Transverse colon (tissue), 4 donors: ENCODE measurements at regions not wholly inside any gene's neighbourhood (a gene's known extent, or its start where the extent isn't known, plus 50 kb on each side); places are given as distances from the start of the nearest gene placed in this dataset.
A peak's percentile ranks its signal among the peaks of the same experiment; 100 is the strongest.

Experiments
- DNase-seq: peaks from one replicate; pipeline ENCODE4 v3.0.0-alpha.2; 2019
- H3K27ac ChIP-seq, 4 donors: fragments of 200-600 bp; sonication (generic); 2 replicates each; pipeline ENCODE4 v1.5.1; 2016 to 2018; ENCODE audit warnings: inconsistent platforms in 4 of 4
- H3K27me3 ChIP-seq: fragments of 200-600 bp; sonication (generic); 2 replicates; pipeline ENCODE4 v1.5.1; 2017; ENCODE audit warnings: inconsistent platforms
- H3K36me3 ChIP-seq, 4 donors: fragments of 200-600 bp; sonication (generic); 2 replicates each; pipeline ENCODE4 v1.5.1; 2017 to 2019; ENCODE audit warnings: inconsistent platforms in 4 of 4
- H3K4me1 ChIP-seq, 4 donors: fragments of 200-600 bp; sonication (generic); 2 replicates each; pipeline ENCODE4 v1.5.1; 2017 to 2020; ENCODE audit warnings: inconsistent platforms in 4 of 4
- H3K4me3 ChIP-seq, 4 donors: fragments of 200-600 bp; sonication (generic); 1 replicate in 1 of 4; 2 replicates in 3 of 4; pipeline versions ENCODE4 v1.5.1 to v1.6.1; 2017 to 2019; ENCODE audit warnings: inconsistent platforms in 4 of 4
- H3K9me3 ChIP-seq, 2 donors: fragments of 200-600 bp; sonication (generic); 2 replicates each; pipeline ENCODE4 v1.5.1; 2017 to 2019; ENCODE audit warnings: inconsistent platforms in 2 of 2
- EP300 ChIP-seq: sonication (generic); formaldehyde crosslinking; IDR thresholded peaks from one replicate; pipeline ENCODE4 v1.6.1; 2017; ENCODE audit warnings: antibody characterized with exemption, low read depth
- POLR2A ChIP-seq: fragments of 450-650 bp; IDR thresholded peaks from one replicate; pipeline ENCODE4 v1.6.1; 2016; ENCODE audit warnings: antibody characterized with exemption, mild to moderate bottlenecking, moderate library complexity
- POLR2AphosphoS5 ChIP-seq, 3 donors: sonication (generic); formaldehyde crosslinking; IDR thresholded peaks; one replicate each; pipeline ENCODE4 v1.6.1; 2016; ENCODE audit warnings: antibody characterized with exemption in 3 of 3
- whole genome bisulfite sequencing, 2 donors: methylation state at CpG; one replicate each; pipeline ENCODE4 v1.1.5; 2018; ENCODE audit warnings: low coverage in 1 of 2; 5-methylcytosine and 5-hydroxymethylcytosine counted together
- in situ Hi-C, 4 donors: fragments of 200-750 bp; cut with MboI; loops; one replicate each; pipeline versions ENCODE4 v1.15.0 to v1.15.1; 2017; ENCODE audit warnings: low sequenced_read_pairs in 3 of 4, low pct_ligation_motif_present in 1 of 4, low pct_unique_long_range_greater_than_20kb in 1 of 4
- intact Hi-C: fragments of 100-400 bp; cut with DNase I; formaldehyde crosslinking; loops from one replicate; pipeline ENCODE4 v1.15.1; 2023; ENCODE audit warnings: low total_unique reads
- TF ChIP-seq, protein P1 (sequence below), 5 experiments: fragments of 200-600 bp in 3 of 5; fragments of 450-650 bp in 2 of 5; sonication (generic) in 3 of 5; IDR thresholded peaks; 1 replicate in 2 of 5; 2 replicates in 3 of 5; pipeline ENCODE4 v1.5.1; 2016 to 2017; ENCODE audit warnings: antibody characterized with exemption in 5 of 5, inconsistent platforms in 3 of 5, mild to moderate bottlenecking in 2 of 5, moderate library complexity in 1 of 5

DNA sequence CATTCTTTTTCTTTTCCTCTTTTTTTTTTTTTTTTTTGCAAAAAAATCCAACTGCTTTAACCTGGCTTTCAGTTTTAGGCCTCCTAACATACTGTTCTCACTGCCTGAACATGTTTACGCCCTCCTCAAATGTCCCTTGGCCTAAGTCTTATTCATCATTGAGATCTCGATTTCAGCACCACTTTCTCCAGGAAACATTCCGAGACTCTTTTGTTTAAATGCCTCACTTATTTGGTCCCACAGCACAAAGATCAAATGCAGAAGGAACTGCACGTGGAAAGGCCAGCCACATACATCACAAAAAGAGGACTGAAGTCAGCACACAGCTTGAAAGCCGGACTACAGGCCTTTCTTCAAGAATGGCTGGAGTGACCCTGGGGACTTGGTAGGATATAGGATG, 79.2 kb upstream of the POMP start:
- Histone ChIP-seq H3K9me3 (no peaks in the 10 kb centered on the region), H3K4me1 (no peaks in the 10 kb centered on the region), H3K27ac (no peak overlapping the region), H3K27me3 (no peaks in the 10 kb centered on the region), H3K4me3 (no peak overlapping the region), H3K36me3 (no peaks in the 10 kb centered on the region)
- WGBS, 2 donors = 87 to 91% methylated on average over 4 to 5 of the region's 5 CpGs
- in situ Hi-C loops (no loop called here), intact Hi-C loops (no loop called here)
- DNase-seq = no peak
- TF ChIP-seq POLR2A (no peak), EP300 (no peak), POLR2AphosphoS5 (IDR thresholded peaks at IDR 0.05) (no peak)
- TF ChIP-seq, protein P1, sequence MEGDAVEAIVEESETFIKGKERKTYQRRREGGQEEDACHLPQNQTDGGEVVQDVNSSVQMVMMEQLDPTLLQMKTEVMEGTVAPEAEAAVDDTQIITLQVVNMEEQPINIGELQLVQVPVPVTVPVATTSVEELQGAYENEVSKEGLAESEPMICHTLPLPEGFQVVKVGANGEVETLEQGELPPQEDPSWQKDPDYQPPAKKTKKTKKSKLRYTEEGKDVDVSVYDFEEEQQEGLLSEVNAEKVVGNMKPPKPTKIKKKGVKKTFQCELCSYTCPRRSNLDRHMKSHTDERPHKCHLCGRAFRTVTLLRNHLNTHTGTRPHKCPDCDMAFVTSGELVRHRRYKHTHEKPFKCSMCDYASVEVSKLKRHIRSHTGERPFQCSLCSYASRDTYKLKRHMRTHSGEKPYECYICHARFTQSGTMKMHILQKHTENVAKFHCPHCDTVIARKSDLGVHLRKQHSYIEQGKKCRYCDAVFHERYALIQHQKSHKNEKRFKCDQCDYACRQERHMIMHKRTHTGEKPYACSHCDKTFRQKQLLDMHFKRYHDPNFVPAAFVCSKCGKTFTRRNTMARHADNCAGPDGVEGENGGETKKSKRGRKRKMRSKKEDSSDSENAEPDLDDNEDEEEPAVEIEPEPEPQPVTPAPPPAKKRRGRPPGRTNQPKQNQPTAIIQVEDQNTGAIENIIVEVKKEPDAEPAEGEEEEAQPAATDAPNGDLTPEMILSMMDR (IDR thresholded peaks at IDR 0.05) = no peak

DNA sequence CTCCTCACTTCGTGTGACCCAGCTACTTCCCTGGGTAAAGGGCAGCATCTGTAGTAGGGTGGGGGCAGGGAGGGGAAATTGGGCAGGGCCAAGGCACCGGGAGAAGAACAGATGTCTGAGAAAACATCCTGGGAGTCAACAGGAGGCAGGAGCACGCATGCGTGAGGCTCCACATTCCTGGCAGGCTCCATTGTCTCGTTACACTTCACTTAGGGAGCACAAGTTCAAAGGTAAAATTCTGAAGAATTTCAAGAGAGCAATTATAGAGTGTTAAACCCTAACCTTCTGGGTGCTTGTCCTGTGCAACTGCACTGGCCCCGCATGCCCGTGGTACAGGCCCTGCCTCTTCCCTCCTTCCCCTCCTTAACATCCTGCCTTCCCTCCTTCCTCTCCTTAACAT, 79.6 kb upstream of the POMP start:
- Histone ChIP-seq H3K27me3 (no peaks in the 10 kb centered on the region), H3K27ac (no peak overlapping the region), H3K4me1 (no peaks in the 10 kb centered on the region), H3K4me3 (no peak overlapping the region), H3K9me3 (no peaks in the 10 kb centered on the region), H3K36me3 (no peaks in the 10 kb centered on the region)
- DNase-seq = no peak
- 66 to 71% methylated on average over 6 to 7 of the region's 7 CpGs for WGBS, 2 donors
- in situ Hi-C loops = no loop called here
- TF ChIP-seq, protein P1 (IDR thresholded peaks at IDR 0.05) = no peak
- TF ChIP-seq POLR2AphosphoS5 (IDR thresholded peaks at IDR 0.05) = no peak
- no peak for TF ChIP-seq EP300
- no peak for TF ChIP-seq POLR2A
- intact Hi-C loops = no loop called here

DNA sequence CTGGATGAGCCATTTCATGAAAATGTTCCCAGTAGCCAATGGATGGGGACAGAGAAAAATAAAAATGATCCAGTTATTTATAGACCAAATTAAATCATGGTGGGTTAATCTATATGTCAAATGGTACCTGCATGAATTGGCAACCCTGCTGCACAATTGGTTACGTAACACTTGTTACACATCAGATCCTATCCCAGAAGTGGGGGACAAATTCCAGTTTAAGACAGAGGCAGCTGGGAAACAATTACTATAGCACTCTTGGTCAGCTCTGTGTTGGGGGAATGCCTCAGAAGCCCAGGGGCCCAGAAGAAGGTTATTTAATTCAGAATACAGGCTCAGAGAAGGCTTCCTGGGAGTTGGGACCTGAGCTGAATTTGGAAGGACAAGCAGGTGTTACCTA, 81.1 kb upstream of the FLT1 start:
- no peak for DNase-seq
- Histone ChIP-seq H3K27me3 (no peaks in the 10 kb centered on the region), H3K27ac (no peak overlapping the region), H3K4me1 (no peaks in the 10 kb centered on the region), H3K9me3 (no peaks in the 10 kb centered on the region), H3K4me3 (no peak overlapping the region), H3K36me3 (no peaks in the 10 kb centered on the region)
- intact Hi-C loops (no loop called here), in situ Hi-C loops (no loop called here)
- WGBS, 2 donors = 80 to 93% methylated on average over 1 of the region's 1 CpG
- no peak for TF ChIP-seq POLR2A
- TF ChIP-seq, protein P1 (IDR thresholded peaks at IDR 0.05) = no peak
- TF ChIP-seq EP300 = no peak
- no peak for TF ChIP-seq POLR2AphosphoS5 (IDR thresholded peaks at IDR 0.05)

DNA sequence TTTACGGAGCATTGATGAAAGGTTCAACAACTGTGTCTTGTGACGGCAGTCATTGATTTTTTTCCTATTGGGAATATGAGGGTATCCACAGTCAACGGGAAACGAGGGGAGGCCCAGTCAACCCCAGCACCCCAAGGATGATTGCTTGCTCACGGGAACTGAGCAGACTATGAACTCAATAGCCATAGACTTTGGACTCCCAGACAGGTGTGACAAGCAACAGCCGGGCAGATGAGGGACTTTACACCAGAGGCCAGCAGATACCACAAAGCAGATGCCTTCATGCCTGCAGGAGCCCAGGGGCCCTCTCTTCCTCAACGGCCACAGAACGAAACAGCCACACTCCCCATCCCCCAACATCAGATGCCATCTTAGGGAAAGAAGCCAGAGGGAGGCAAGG, 80.3 kb upstream of the FLT1 start:
- 63 to 100% methylated on average over 1 to 8 of the region's 8 CpGs for WGBS, 2 donors
- no peaks in the 10 kb centered on the region for H3K27me3 ChIP-seq
- DNase-seq = peak; percentile 27
- H3K4me1 ChIP-seq = no peaks in the 10 kb centered on the region
- intact Hi-C loops (no loop called here), in situ Hi-C loops (no loop called here)
- TF ChIP-seq, protein P1 (IDR thresholded peaks at IDR 0.05) = no peak
- no peak for TF ChIP-seq EP300
- no peak for TF ChIP-seq POLR2AphosphoS5 (IDR thresholded peaks at IDR 0.05)
- no peak for TF ChIP-seq POLR2A
- H3K36me3 ChIP-seq = no peaks in the 10 kb centered on the region
- no peaks in the 10 kb centered on the region for H3K9me3 ChIP-seq
- H3K27ac ChIP-seq = no peak overlapping the region
- H3K4me3 ChIP-seq = no peak overlapping the region
